AG08395 (cell line): ENCODE measurements at regions not wholly inside any gene's neighbourhood (a gene's known extent, or its start where the extent isn't known, plus 50 kb on each side); places are given as distances from the start of the nearest gene placed in this dataset.

Source experiments
- DNase-seq: peaks from one replicate; pipeline ENCODE4 v3.0.0; 2012; ENCODE audit warnings: mixed read lengths, low spot score

DNA sequence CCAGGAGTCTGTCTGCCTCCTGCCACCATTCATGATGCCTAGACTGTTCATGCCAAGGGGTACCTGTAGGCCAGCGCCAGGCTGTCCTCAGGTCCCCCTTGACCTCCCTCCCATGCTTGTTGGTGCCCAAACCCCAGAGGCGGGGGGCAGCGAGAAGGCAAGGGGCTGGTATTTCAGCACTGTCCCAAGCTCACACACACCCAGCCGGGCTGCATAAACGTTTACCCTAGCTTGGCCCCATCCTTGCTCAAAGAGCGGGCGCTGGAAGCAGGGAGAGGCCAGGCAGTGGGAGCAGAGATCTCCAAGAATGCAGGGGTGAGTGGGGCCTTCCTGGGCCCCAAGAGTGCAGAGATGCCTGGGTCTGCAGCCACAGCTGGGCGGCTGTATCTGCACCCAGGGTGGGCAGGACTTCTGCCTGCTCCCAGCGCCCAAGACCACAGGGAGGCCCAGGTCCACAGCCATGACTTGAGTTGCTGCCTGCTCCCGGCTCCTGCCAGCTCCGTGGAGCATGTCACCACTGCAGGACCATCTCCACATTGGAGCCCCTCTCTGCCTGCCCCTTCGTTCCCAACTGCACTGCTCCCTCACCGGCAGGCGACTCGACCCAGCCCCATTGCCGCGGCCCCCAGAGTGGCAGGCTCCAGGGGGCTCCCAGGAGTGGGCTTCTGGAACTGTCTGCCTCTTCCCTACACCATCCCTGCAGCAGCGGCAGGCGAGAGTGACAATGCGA is 616.6 kb downstream of the METTL4 start:
- DNase-seq: no peak

GRCh38 chr18:1958798-1959197 is 612.5 kb downstream of the METTL4 start:
- DNase-seq: no peak

DNA sequence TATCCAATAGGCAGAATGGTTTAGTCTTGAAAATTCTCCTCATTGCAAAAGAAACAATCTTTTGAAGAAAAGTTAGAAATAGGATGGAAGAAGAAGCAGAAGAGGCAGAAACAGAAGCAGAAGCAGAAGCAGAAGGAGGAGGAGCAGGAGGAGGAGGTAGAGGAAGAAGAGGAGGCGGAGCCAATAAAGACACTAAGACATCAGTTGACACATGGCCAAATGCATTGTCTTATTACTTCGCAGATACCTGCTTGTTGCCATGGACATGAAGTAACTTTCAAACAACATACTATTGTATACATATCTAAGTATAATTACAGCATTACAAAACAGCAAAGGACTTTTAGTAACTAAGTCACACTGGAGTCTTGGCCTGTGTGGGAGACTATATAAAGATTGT is 606.3 kb downstream of the METTL4 start:
- no peak for DNase-seq

GRCh38 chr18:1965541-1965940 is 605.8 kb downstream of the METTL4 start:
- no peak for DNase-seq

DNA sequence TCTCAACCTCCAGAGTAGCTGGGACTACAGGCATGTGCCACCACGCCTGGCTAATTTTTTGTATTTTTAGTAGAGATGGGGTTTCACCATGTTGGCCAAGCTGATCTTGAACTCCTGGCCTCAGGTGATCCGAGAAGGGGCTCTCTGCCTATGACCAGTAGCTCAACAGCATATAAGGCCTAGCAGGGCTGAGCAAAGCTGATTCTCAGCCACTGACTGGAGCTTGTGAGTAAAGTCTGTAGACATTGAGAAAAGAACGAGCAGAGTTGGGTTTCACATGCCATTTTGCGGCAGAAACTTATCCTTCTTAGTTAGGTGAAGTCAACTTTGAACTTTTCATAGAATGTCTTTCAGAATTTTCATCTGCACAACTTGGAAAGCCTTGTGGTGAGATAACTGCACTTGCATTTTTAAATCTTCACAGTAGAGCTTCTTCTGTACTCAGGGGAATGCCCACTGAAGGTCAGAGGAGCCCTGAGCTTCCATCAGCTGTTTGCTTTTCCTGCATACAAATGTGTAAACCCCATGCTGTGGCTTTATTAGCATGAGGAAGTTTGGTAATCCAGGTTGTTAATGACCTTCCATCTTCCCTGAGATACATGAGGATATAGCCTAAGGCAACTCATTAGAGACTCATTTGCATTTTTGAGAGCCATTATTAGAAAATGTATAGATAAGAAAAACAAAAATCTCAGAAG is 602.4 kb downstream of the METTL4 start:
- no peak for DNase-seq

DNA sequence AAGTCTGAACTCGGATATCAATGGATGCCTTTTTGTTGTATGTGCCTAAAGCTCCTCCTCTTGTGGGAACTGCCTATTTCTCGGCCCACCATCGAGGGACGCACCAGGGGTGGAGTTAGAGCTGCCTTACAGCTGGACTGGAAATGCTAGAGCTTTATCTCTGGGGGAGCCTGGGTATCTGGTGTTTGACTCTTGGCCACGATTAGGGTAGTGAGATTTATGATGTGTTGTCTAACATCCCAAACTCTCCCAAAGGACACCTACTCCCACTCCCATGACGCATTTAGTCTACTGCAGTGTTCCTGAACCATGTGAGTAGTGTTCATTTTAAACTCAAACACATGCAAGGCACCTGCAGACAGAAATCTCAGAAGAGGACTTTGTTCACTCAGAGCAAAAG is 594.8 kb downstream of the METTL4 start:
- no peak for DNase-seq

DNA sequence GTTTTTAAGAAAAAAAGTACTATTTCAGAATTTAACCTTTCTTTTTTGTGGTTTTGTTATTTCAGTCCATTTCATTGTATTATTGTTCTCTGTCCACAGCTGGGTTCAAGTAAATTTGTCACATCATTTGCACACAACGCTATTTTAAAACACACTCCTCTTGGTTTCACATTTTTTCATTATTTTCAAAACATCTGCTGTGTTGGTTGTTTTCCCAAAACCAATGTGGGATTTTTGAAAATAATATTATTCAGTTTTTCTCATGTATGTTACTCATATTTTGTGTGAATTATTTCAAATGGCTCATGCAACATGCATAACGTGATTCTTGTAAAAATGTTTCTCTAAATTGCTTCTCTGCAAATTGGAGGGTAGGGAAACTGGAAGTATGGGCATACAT is 589.2 kb downstream of the METTL4 start:
- DNase-seq: no peak

DNA sequence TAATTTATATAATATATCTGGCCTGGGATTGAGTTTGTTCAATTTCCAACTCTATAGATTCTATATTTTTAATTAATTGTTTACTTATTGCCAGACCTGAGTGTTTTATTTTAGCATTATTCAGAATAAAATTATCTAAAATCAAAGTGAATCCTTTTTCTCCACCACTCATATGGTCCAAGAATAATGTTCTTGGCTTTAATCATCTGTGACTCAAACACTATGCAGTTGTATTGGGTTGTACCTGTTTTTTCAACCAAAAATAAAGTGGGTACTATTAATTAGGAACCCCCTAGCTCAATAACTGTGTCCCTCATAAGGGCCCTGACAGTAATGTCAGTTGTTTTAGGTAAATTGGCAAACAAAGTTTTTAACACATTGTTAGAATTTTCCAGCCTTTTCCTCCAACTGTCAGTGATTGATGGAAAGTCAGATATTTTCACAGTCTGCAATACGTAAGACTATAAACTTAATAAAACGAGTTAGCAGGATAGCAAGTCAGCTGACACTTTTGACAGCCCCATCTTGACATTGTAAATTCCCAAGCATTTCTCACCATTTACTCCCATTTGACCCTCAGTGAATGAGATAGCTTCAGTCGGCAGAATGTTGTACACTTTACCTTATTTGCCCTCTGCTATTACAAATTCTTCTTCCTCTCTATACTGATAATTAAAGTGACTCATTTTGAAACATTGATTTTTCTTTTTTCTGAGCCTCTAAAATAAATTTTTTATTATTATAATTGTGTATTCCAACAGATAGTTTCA is 587.4 kb downstream of the METTL4 start:
- no peak for DNase-seq

GRCh38 chr18:1993866-1994265 is 577.4 kb downstream of the METTL4 start:
- DNase-seq: no peak

GRCh38 chr18:1994471-1994870 is 576.8 kb downstream of the METTL4 start:
- DNase-seq: no peak

GRCh38 chr18:1995041-1995612 is 576.2 kb downstream of the METTL4 start:
- DNase-seq: no peak

- no peak for DNase-seq
Measured at GRCh38 chr18:1998121-1998520, 573.2 kb downstream of the METTL4 start.

DNA sequence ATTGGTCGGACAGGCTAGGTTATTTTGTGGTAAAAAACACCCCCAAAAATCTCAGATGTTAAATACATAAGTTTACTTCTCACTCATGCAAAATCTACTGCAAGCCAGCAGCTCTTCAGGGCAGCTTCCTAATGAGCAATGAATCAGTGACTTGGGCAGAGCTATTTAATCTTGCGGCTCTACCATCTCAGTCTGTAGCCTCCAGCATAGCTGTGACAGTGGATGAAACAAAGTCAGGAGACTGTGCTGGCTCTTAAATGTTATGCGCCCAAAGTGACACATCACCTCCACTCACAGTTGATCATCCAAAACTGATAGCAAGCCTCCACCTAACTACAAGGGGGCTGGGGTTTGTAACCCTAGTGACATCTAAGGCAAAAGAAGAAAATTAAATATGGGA is 571.9 kb downstream of the METTL4 start:
- DNase-seq: no peak

GRCh38 chr18:2002151-2002550 is 569.2 kb downstream of the METTL4 start:
- no peak for DNase-seq

GRCh38 chr18:2002604-2003003 is 568.7 kb downstream of the METTL4 start:
- DNase-seq: no peak

GRCh38 chr18:2009942-2010697 is 561.2 kb downstream of the METTL4 start:
- DNase-seq: no peak

DNA sequence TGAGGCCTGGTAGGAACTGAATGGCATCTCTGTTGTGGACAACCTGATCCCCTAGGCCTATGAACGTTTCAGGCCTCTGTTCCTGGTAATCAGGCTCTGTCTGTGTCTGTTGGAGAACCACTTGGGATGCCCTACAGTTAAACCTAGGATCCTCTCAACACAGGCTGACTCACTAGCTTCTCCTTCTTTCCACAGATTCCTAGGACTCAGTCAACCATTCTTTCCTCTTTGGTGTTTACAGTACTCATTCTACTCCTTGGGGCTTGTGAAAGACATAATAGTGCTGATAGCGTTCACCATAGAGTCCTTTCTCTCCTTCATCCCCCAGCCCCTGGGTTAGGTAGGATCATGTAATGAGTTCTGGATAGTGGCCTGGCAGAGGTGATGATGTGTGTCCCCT is 544.3 kb downstream of the METTL4 start:
- no peak for DNase-seq

- DNase-seq: no peak
Measured at GRCh38 chr18:2027756-2028155, 543.5 kb downstream of the METTL4 start.

DNA sequence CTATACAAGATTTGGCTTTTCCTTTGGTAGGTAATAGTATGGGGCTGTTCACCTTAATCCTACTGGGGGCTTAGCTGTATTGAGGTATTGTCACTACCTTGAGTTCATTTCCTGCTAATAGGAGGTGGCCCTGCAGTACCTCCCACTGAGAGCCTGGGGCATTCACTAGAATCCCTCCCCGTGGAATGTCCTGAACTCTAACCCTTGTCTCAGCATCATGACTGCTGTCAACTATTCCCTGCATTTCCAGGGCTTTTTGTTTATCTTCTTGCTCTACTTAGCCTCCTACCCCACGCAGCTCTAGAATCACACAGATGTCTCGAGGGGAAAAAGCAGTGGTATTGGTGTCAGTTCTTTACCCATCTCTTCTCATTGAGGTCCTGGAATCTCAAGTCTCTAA is 542.3 kb downstream of the METTL4 start:
- no peak for DNase-seq

DNA sequence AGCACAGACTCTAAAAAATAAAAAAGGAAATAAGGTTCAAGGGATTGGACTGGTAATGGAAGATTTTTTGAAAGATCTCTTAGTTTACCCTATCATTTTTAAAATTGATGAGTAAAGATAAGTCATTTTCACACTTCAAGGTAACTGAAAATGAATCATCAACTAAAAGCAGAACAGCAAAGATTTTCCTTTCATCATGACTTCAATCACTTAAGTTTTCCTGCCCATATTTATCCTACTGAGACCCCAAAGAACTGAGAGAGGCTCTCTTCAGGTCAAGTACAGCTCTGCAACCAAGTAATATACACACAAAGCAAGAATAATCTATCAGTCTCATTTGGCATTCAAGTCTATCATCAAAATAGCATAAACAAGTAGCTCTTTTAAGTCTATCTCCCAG is 540.7 kb downstream of the METTL4 start:
- DNase-seq: no peak

GRCh38 chr18:2032036-2032435 is 539.3 kb downstream of the METTL4 start:
- no peak for DNase-seq

GRCh38 chr18:2035056-2035455 is 536.2 kb downstream of the METTL4 start:
- no peak for DNase-seq
